GM18511 (cell line): ENCODE measurements at regions not wholly inside any gene's neighbourhood (a gene's known extent, or its start where the extent isn't known, plus 50 kb on each side); places are given as distances from the start of the nearest gene placed in this dataset.
"Not testable (repeated sequence)": the region's sequence is repeated elsewhere in the genome, so short reads cannot be mapped to it uniquely, and the experiment has no call there.

ENCODE experiments used
- ATAC-seq: cut with Tn5 transposase; IDR thresholded peaks from one replicate; pipeline ENCODE4 v1.9.1; 2021; ENCODE audit warnings: mild to moderate bottlenecking, moderate library complexity; ENCODE audit not compliant: unreplicated experiment

DNA sequence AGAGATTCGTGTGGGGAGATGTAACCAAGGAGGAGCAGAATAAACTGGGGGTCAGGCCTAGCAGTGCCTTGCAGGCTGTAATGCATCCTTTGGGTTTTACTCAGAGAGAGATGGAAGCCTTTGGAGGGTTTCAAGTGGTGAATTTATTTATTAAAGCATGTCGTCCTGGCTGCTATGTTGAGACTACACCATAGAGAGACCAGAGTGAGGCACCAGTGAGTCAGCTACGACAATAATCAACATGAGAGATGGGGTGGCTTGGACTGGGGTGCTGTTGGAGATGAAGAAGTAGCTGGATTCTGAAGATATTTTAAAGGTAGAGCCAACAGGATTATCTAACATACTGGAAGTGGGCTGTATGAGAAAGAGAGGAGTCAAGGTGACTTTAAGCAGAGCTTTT, 335.3 kb upstream of the ARHGEF26 start:
- no peak for ATAC-seq

DNA sequence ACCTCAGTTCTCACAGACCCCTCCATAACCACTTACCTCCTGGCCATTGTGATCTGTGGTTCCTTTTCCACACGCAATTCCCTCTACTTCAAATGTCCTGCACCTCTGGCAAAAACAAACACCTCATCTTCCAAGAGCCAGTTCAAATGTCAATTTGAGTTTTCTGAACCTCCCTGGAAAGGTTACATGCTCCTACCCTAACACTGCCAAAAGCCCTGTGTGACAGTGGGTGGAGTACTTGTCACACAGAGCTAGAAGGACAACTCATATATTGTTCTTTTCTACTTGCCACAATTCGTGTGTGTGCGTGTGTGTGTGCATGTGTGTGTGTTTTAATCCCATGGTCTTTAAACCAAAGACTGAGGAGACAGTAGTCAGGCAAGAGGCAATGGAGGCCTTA, 331.8 kb upstream of the ARHGEF26 start:
- no peak for ATAC-seq

GRCh38 chr3:153797056-153797455, 324.1 kb upstream of the ARHGEF26 start:
- not testable (repeated sequence) for ATAC-seq

- no peak for ATAC-seq
Observed at GRCh38 chr3:153809097-153809496, 312.1 kb upstream of the ARHGEF26 start.

DNA sequence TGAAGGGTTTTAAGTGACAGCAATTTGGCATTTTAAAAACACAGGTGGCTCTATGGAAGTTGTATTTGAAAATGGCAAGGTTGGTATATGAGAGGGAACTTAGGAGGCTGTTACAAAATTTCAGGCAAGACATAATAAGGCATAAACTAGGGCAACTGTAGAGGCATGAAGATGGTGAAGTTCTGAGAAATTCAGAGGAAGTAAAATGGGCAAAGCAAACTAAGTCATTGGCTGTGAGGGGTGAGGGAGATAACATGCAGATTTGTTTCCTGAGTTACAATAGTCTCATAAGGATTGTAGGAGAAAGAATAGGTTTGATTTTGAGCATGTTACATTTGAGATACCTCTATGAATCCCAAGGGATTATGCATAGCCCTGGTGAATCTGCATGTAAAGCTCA, 302.9 kb upstream of the ARHGEF26 start:
- no peak for ATAC-seq

DNA sequence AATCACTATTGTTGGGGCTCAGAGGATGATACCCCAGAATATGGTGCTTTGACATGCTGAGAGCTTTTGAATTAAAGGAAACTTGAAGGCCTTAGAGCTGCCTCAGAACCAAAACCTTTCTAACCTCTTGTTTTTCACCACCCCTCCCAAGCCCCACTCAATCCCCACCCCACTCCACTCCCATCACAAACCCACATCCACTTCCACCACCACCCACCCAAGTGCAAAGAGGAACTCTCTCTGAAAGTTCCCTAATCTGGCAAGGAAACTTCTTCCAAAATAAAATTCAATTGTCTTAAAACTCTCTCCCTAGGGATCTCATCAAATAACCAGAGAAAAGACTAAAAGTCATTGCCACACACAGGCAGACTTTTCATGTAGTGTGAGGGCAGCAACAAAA, 301.2 kb upstream of the ARHGEF26 start:
- no peak for ATAC-seq

- ATAC-seq = not testable (repeated sequence)
Observed at GRCh38 chr3:153828346-153828745, 292.8 kb upstream of the ARHGEF26 start.

DNA sequence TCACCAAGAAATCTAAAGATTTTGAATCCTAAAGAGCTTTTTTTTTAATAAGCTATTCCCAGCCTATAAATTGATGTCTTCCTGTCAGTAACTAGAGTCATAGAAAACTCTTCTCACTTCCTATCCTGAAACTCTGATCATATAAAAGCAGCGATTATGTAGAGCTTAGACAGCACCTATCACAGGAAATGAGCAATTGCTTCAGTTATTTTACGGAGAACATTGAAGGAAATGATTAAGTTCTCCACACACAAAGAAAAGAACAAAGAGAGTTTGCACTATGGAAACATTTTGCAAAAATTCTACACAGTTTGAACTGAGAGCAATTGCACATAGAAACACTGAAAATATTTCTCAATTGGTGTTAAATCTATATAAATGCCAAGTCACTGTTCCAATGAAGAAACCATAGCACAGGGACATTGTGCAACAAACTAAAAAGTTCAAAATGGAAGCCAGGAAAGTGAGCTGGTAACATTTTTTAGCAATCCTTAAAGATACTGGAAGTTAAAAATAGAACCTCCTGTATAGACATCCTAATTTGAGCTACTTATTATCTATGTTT, 291.5 kb upstream of the ARHGEF26 start:
- ATAC-seq = no peak

DNA sequence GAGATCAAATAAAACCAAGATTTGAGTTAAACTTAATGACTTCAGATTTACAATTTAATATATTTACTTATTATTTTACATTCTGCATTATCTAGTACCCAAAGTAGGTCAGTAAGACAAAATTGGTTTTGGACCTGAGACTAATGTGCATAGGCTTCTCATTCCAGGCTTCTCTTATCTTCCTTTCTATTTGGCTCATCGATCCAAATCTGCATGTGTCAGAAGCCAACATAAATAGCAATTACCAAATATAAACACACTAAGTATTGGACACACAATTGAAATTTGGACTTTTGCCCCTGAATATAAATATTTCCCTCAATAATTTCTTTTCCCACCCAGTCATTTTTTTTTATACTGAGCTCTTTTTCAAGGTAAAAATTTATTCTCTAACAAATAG, 290.6 kb upstream of the ARHGEF26 start:
- no peak for ATAC-seq

- no peak for ATAC-seq
Observed at GRCh38 chr3:153835540-153835939, 285.6 kb upstream of the ARHGEF26 start.

GRCh38 chr3:153840487-153840886, 280.7 kb upstream of the ARHGEF26 start:
- ATAC-seq = no peak

- ATAC-seq = no peak
Observed at GRCh38 chr3:153843994-153844393, 277.2 kb upstream of the ARHGEF26 start.

DNA sequence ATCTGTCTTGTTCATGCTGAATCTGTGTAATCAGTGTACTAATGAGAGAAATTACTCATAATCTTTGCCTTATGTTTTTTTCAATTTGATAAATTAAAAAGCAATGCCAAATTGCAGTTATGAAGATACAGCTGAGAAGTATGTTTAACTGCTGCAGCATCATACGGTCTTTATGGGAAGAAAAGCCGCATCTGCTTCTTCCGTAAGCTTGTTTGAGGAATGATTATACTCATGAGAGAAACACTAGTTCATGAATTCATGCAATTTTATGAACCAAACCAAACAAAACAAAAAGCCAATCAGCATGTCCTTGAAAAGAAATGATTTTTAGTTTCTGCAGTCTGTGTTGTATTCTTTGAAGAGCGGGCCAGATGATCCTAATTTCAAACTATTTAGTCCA, 275.9 kb upstream of the ARHGEF26 start:
- ATAC-seq = no peak

DNA sequence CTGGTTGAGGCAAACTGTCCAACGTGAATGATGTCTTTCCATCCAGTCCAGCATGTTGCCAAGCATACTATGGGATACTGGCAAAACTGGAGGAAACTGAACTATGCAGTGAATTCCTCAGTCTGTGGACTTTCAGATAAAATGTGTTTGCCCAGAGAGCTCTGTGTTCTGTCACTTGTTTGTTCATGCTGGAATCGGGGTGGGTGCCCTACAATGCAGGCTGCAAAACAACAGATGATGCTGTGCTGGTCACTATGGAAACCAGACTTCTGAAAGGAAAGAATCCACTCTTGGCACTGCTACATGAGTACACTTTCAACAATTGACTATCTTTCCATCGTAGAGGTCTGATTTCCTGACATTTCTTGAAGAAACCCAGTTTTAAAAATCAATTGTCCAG, 272.5 kb upstream of the ARHGEF26 start:
- no peak for ATAC-seq

- no peak for ATAC-seq
Observed at GRCh38 chr3:153852355-153852754, 268.8 kb upstream of the ARHGEF26 start.

DNA sequence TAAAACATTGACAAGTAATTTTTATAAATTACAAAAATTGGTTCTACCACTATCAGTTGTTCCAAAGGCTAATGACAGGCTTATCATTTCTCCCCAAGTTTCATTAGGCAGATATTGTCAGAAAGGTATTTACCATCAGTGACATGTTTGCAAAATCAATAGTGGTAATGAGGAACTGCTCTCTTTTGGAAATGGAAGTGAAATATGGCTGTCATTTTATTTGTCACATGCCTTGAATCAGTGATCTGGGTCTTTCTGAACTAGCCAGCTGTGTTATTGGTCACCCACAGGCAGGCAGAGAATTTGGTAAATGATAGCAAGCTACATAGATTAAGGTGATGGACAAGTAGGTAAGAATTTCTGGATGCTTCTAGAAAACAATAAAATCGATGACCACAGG, 268.0 kb upstream of the ARHGEF26 start:
- ATAC-seq = no peak

GRCh38 chr3:153855772-153856171, 265.4 kb upstream of the ARHGEF26 start:
- ATAC-seq = peak; percentile 82

DNA sequence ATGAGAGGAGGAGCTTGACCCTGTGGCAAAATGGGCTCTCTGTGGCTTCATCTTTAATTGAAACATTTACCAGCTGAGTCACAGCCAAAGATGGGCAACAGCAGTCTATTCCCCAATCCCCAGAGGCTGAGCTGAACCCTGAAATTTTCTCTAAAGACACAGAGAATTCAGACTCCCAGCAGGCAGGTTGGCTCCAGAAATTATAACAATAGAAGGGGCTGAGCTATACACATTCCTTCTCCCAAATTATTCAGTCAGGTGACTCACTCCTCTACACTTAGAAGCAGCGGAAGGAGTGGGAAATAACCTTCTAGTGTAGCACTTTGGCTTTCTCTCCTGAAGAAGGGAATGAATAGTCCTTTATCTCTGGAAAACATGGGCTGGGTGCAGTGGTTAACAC, 264.3 kb upstream of the ARHGEF26 start:
- ATAC-seq = no peak

DNA sequence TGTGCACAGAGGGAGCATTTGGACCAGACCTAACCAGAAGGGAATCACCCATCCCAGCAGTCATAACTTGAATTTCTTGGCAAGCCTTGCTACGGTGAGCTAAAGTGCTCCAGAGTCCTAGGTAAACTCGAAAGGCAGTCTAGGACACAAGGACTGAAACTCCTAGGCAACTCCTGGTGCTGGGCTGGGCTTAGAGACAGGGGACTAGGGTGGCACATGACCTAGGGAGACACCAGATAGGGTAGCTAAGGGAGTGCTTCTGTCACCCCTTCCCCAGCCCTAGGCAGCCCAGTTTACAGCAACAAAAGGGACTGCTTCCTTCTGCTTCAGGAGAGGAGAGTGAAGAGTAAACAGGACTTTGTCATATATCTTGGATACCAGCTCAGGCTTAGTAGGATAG, 256.4 kb upstream of the ARHGEF26 start:
- ATAC-seq = no peak

DNA sequence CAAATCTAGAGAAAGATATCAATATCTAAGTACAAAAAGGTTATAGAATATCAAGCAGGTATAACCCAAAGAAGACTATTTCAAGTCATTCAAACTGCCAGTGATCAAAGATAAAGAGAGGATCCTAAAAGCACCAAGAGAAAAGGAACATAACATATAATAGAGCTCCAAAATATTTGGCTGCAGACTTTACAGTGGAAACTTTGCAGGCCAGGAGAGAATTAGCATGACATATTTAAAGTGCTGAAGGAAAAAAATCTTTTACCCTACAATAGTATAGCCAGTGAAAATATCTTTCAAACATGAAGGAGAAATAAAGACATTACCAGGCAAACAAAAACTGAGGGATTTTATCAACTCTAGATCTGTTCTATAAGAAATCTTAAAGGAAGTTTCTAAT, 254.3 kb upstream of the ARHGEF26 start:
- no peak for ATAC-seq

GRCh38 chr3:153874348-153874747, 246.8 kb upstream of the ARHGEF26 start:
- ATAC-seq = not testable (repeated sequence)

DNA sequence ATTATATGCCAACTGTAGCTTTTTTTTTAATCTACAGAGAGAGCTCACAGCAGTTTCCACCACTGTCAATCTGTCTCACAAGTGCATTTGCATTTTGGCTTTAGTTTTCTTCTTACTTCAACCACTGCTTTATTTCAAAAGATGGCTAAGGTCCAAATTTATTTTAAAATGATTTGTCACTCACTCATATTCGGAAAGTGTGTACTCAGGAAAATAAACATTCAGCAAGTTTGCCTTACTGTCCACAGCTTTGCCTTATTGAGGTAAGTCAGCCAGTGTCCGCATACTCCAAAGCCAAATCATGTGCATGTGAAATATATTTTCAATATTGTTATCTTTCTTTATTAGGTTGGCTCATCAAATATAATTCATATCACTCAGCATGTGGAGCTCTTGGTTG, 240.7 kb upstream of the ARHGEF26 start:
- no peak for ATAC-seq

DNA sequence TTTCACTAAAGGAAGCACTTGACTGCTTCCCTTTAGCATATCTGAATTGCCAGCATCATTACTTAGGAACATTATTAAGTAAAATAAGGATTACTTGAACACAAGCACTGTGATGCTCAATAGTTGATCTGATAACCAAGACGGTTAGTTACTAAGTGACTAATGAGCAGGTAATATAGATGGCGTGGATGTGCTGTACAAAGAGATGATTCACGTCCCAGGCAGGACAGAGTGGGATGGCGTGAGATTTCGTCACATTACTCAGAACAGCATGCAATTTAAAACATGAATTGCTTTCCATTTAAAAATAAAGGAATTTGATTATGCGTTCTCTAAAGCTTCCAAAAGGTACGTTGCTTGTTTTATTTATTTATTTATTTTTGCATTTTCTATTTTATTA, 240.0 kb upstream of the ARHGEF26 start:
- ATAC-seq = no peak

DNA sequence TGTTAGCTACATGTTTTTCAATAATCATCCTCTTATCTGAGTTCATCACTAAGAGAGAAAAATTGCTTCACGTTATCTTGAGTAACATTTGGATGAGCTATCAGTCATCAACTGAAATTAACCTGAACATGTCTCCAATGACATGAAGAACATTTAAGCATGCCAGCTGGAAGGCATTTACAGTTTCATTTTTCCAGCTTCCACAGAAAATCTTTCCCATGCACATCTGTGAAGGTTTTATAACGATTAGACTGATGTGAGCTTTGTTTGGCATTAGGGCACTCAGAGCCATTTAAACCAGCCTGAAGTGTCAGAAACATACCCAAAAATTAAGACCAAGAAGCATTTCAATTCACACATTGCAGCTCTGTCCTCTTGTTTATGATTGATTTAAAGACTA, 235.8 kb upstream of the ARHGEF26 start:
- ATAC-seq = no peak
